Caco-2 (cell line): ENCODE measurements at regions not wholly inside any gene's neighbourhood (a gene's known extent, or its start where the extent isn't known, plus 50 kb on each side); places are given as distances from the start of the nearest gene placed in this dataset.

Experiments
- BruUV-seq: library from RNA; stranded (reverse); fragments of 400-500 nt; replicated peaks from 2 replicates; lab custom pipeline; 2021; lab: Mats Ljungman, UMichigan
- CTCF ChIA-PET: fragments of 300-600 bp; sonication (Branson Sonifier 250); formaldehyde crosslinking; loops from one replicate; lab custom pipeline; 2022; ENCODE audit warnings: antibody characterized with exemption; lab: Charles Lee
- POLR2A ChIA-PET: fragments of 300-600 bp; sonication (Branson Sonifier 250); formaldehyde crosslinking; loops from one replicate; lab custom pipeline; 2022; ENCODE audit warnings: antibody characterized with exemption; lab: Charles Lee
- DNase-seq, 2 experiments: peaks; one replicate each; pipeline versions ENCODE4 v3.0.0 to v3.0.0-alpha.2; 2020 to 2022
- H3K27me3 ChIP-seq: replicated peaks from 2 replicates; pipeline ENCODE4 v1.6.0; 2011; ENCODE audit warnings: low read length; ENCODE audit not compliant: control insufficient read depth, insufficient read depth
- H3K36me3 ChIP-seq: 2 replicates; pipeline ENCODE4 v1.5.1; 2011; ENCODE audit warnings: low read length; ENCODE audit not compliant: control insufficient read depth, insufficient read depth
- H3K4me1 ChIP-seq: fragments of 250-450 bp; sonication (Bioruptor Pico); 2 replicates; pipeline ENCODE4 v1.5.1; 2020; ENCODE audit warnings: mild to moderate bottlenecking
- H3K4me3 ChIP-seq: 2 replicates; pipeline ENCODE4 v1.5.1; 2011; ENCODE audit warnings: low read depth, mild to moderate bottlenecking, control low read depth, low read length
- H3K9me3 ChIP-seq: fragments of 250-450 bp; sonication (Bioruptor Pico); 2 replicates; pipeline ENCODE4 v1.5.1; 2020; ENCODE audit warnings: mild to moderate bottlenecking, moderate library complexity
- H3K27ac Mint-ChIP-seq: one replicate; pipeline ENCODE4 v1.8.0; 2022; ENCODE audit warnings: mixed read lengths; ENCODE audit not compliant: unreplicated experiment
- H3K27me3 Mint-ChIP-seq: one replicate; pipeline ENCODE4 v1.8.0; 2022; ENCODE audit warnings: mixed read lengths; ENCODE audit not compliant: insufficient read depth, unreplicated experiment
- H3K36me3 Mint-ChIP-seq: one replicate; pipeline ENCODE4 v1.8.0; 2022; ENCODE audit warnings: mild to moderate bottlenecking, mixed read lengths; ENCODE audit not compliant: insufficient read depth, unreplicated experiment
- H3K4me1 Mint-ChIP-seq: one replicate; pipeline ENCODE4 v1.8.0; 2022; ENCODE audit warnings: low read depth, mixed read lengths; ENCODE audit not compliant: unreplicated experiment
- H3K4me3 Mint-ChIP-seq: one replicate; pipeline ENCODE4 v1.8.0; 2022; ENCODE audit warnings: mild to moderate bottlenecking, moderate library complexity, mixed read lengths; ENCODE audit not compliant: unreplicated experiment
- H3K9me3 Mint-ChIP-seq: one replicate; pipeline ENCODE4 v1.8.0; 2022; ENCODE audit warnings: mixed read lengths; ENCODE audit not compliant: unreplicated experiment
- CTCF ChIP-seq, 2 experiments: fragments of 200-600 bp in 1 of 2; IDR thresholded peaks; 1 replicate in 1 of 2; 2 replicates in 1 of 2; pipeline versions ENCODE4 v1.5.1 to v1.8.0; 2011 to 2022; ENCODE audit warnings: antibody characterized with exemption in 1 of 2, control low read depth in 1 of 2, inconsistent platforms in 1 of 2, low read depth in 1 of 2, low read length in 1 of 2, mild to moderate bottlenecking in 1 of 2, moderate library complexity in 1 of 2; ENCODE audit not compliant: insufficient read depth in 1 of 2, severe bottlenecking in 1 of 2, unreplicated experiment in 1 of 2
- intact Hi-C: fragments of 100-400 bp; cut with micrococcal nuclease; formaldehyde crosslinking; loops from one replicate; pipeline ENCODE4 v1.10.0; 2022; ENCODE audit not compliant: unreplicated experiment

GRCh38 chr4:52376132-52376704 lies 282.9 kb downstream of the USP46 start:
- Mint-ChIP-seq H3K27me3 (peaks cover 21% of the 10 kb centered on the region), H3K9me3 (no peaks in the 10 kb centered on the region), H3K4me1 (no peaks in the 10 kb centered on the region), H3K27ac (no peak overlapping the region), H3K4me3 (no peak overlapping the region), H3K36me3 (no peaks in the 10 kb centered on the region)
- ChIA-PET CTCF (interaction anchor here (0.6 to 1.3 kb wide), 5 partner anchors 132 to 607 kb away, joined by 3 to 8 read pairs (median 3); no protein-coding TSS in a partner anchor), POLR2A (no interaction called here)
- no TSS peak for BruUV-seq
- no peaks in the 10 kb centered on the region for H3K27me3 ChIP-seq
- no peaks in the 10 kb centered on the region for H3K4me1 ChIP-seq
- intact Hi-C loops: loop anchor here (1.0 to 10.0 kb wide), 4 partner anchors 169 to 607 kb away; partner anchors contain the start of gene RASL11B
- peak; percentile 42 to 61 for TF ChIP-seq CTCF (IDR thresholded peaks at IDR 0.05; ENCODE audit: insufficient read depth in 1 of 2, low read depth in 1 of 2, low read length in 1 of 2, severe bottlenecking in 1 of 2, unreplicated experiment in 1 of 2)
- DNase-seq: peak in 1 of 2 experiments; percentile 53
- no peak overlapping the region for H3K4me3 ChIP-seq
- H3K36me3 ChIP-seq: no peaks in the 10 kb centered on the region
- H3K9me3 ChIP-seq: no peaks in the 10 kb centered on the region

- Mint-ChIP-seq H3K4me3 (no peak overlapping the region), H3K27ac (no peak overlapping the region), H3K9me3 (no peaks in the 10 kb centered on the region), H3K4me1 (no peaks in the 10 kb centered on the region), H3K36me3 (no peaks in the 10 kb centered on the region), H3K27me3 (peaks cover 21% of the 10 kb centered on the region)
- intact Hi-C loops: loop anchor here (2.0 to 10.0 kb wide), 2 partner anchors 167 to 287 kb away; no protein-coding TSS in a partner anchor
- DNase-seq: no peak
- ChIA-PET CTCF (no interaction called here), POLR2A (no interaction called here)
- Histone ChIP-seq H3K36me3 (no peaks in the 10 kb centered on the region), H3K4me3 (no peak overlapping the region), H3K4me1 (no peaks in the 10 kb centered on the region), H3K27me3 (no peaks in the 10 kb centered on the region), H3K9me3 (no peaks in the 10 kb centered on the region)
- no peak for TF ChIP-seq CTCF (IDR thresholded peaks at IDR 0.05; ENCODE audit: insufficient read depth in 1 of 2, low read depth in 1 of 2, low read length in 1 of 2, severe bottlenecking in 1 of 2, unreplicated experiment in 1 of 2)
- BruUV-seq: no TSS peak
Observed at GRCh38 chr4:52377563-52377962, 281.5 kb downstream of the USP46 start.

- CTCF ChIA-PET: no interaction called here
- H3K9me3 Mint-ChIP-seq: peaks cover 11% of the 10 kb centered on the region
- no TSS peak for BruUV-seq
- H3K4me3 ChIP-seq: no peak overlapping the region
- no peaks in the 10 kb centered on the region for H3K4me1 Mint-ChIP-seq
- H3K36me3 ChIP-seq: no peaks in the 10 kb centered on the region
- no peaks in the 10 kb centered on the region for H3K36me3 Mint-ChIP-seq
- no peak for DNase-seq
- intact Hi-C loops: no loop called here
- H3K4me3 Mint-ChIP-seq: no peak overlapping the region
- POLR2A ChIA-PET: no interaction called here
- no peaks in the 10 kb centered on the region; the same call in 1 of the 2 replicates for H3K27me3 ChIP-seq
- no peaks in the 10 kb centered on the region for H3K4me1 ChIP-seq
- H3K27ac Mint-ChIP-seq: no peak overlapping the region
- no peak for TF ChIP-seq CTCF (IDR thresholded peaks at IDR 0.05; ENCODE audit: insufficient read depth in 1 of 2, low read depth in 1 of 2, low read length in 1 of 2, severe bottlenecking in 1 of 2, unreplicated experiment in 1 of 2)
- peaks cover 3% of the 10 kb centered on the region for H3K27me3 Mint-ChIP-seq
- no peaks in the 10 kb centered on the region for H3K9me3 ChIP-seq
Observed at GRCh38 chr4:52407545-52407944, 251.6 kb downstream of the USP46 start.
